CD8-positive, alpha-beta memory T cell (primary cell): ENCODE measurements at regions not wholly inside any gene's neighbourhood (a gene's known extent, or its start where the extent isn't known, plus 50 kb on each side); places are given as distances from the start of the nearest gene placed in this dataset.
A peak's percentile ranks its signal among the peaks of the same experiment; 100 is the strongest.

Experiments
- CTCF ChIA-PET: fragments of 350-600 bp; sonication (Branson Sonifier 250); formaldehyde crosslinking; loops from one replicate; lab custom pipeline; 2021; ENCODE audit warnings: antibody characterized with exemption; lab: Charles Lee
- POLR2A ChIA-PET: fragments of 350-600 bp; sonication (Branson Sonifier 250); formaldehyde crosslinking; loops from one replicate; lab custom pipeline; 2021; ENCODE audit warnings: antibody characterized with exemption; lab: Charles Lee
- DNase-seq, 5 donors: peaks; one replicate each; pipeline versions ENCODE4 v3.0.0 to v3.0.0-alpha.2; 2020 to 2022; ENCODE audit warnings: mixed read lengths in 1 of 5
- H3K27ac ChIP-seq: one replicate; pipeline ENCODE4 v1.7.0; 2013; ENCODE audit warnings: low read depth, mild to moderate bottlenecking, low read length, moderate library complexity
- H3K27me3 ChIP-seq: 2 replicates; pipeline ENCODE4 v1.7.0; 2013; ENCODE audit warnings: low read length, mild to moderate bottlenecking; ENCODE audit not compliant: insufficient read depth, poor library complexity, severe bottlenecking
- H3K36me3 ChIP-seq: 2 replicates; pipeline ENCODE4 v1.7.0; 2013; ENCODE audit warnings: mild to moderate bottlenecking, low read length, moderate library complexity; ENCODE audit not compliant: insufficient read depth
- H3K4me1 ChIP-seq: 2 replicates; pipeline ENCODE4 v1.7.0; 2013; ENCODE audit warnings: mild to moderate bottlenecking, low read length, moderate library complexity; ENCODE audit not compliant: insufficient read depth
- H3K4me3 ChIP-seq: 2 replicates; pipeline ENCODE4 v1.7.0; 2013; ENCODE audit warnings: mild to moderate bottlenecking, low read length
- H3K9me3 ChIP-seq: 2 replicates; pipeline ENCODE4 v1.7.0; 2013; ENCODE audit warnings: mild to moderate bottlenecking, low read length
- H3K27ac Mint-ChIP-seq, 8 donors: one replicate each; pipeline ENCODE4 v1.8.0; 2020 to 2021; ENCODE audit warnings: mixed read lengths in 8 of 8, mild to moderate bottlenecking in 6 of 8, inconsistent platforms in 3 of 8, moderate library complexity in 3 of 8
- H3K27me3 Mint-ChIP-seq, 2 donors: one replicate each; pipeline ENCODE4 v1.8.0; 2020 to 2021; ENCODE audit warnings: mixed read lengths in 2 of 2, mild to moderate bottlenecking in 1 of 2, moderate library complexity in 1 of 2
- H3K36me3 Mint-ChIP-seq, 3 donors: one replicate each; pipeline ENCODE4 v1.8.0; 2020 to 2021; ENCODE audit warnings: mixed read lengths in 3 of 3, inconsistent platforms in 1 of 3, mild to moderate bottlenecking in 1 of 3
- H3K4me1 Mint-ChIP-seq, 3 donors: one replicate each; pipeline ENCODE4 v1.8.0; 2020 to 2021; ENCODE audit warnings: mixed read lengths in 3 of 3, inconsistent platforms in 1 of 3, mild to moderate bottlenecking in 1 of 3
- H3K4me3 Mint-ChIP-seq, 7 donors: one replicate each; pipeline ENCODE4 v1.8.0; 2020 to 2021; ENCODE audit warnings: mixed read lengths in 7 of 7, mild to moderate bottlenecking in 6 of 7, moderate library complexity in 4 of 7, inconsistent platforms in 2 of 7
- H3K9me3 Mint-ChIP-seq, 5 donors: one replicate each; pipeline ENCODE4 v1.8.0; 2020 to 2022; ENCODE audit warnings: mixed read lengths in 5 of 5, mild to moderate bottlenecking in 3 of 5, moderate library complexity in 2 of 5, inconsistent platforms in 1 of 5

- Histone ChIP-seq H3K4me3 (no peak overlapping the region), H3K27me3 (no peaks in the 10 kb centered on the region), H3K9me3 (no peaks in the 10 kb centered on the region), H3K27ac (no peak overlapping the region), H3K36me3 (no peaks in the 10 kb centered on the region), H3K4me1 (no peaks in the 10 kb centered on the region)
- DNase-seq, result no peak
- Mint-ChIP-seq H3K4me3 (no peak overlapping the region), H3K27ac (no peak overlapping the region), H3K36me3 (no peaks in the 10 kb centered on the region), H3K9me3 (peaks cover 3 to 17% (median 7%) of the 10 kb centered on the region in 5 donors), H3K27me3 (no peaks in the 10 kb centered on the region), H3K4me1 (no peaks in the 10 kb centered on the region)
- ChIA-PET CTCF (no interaction called here), POLR2A (no interaction called here)
Measured at GRCh38 chr9:28215536-28216299, 642.4 kb upstream of the C9orf72 start.

GRCh38 chr9:28232686-28233085 lies 659.4 kb upstream of the C9orf72 start:
- H3K27ac Mint-ChIP-seq, result no peak overlapping the region
- Histone ChIP-seq H3K36me3 (no peaks in the 10 kb centered on the region), H3K4me3 (no peak overlapping the region), H3K9me3 (no peaks in the 10 kb centered on the region), H3K4me1 (no peaks in the 10 kb centered on the region), H3K27me3 (no peaks in the 10 kb centered on the region), H3K27ac (no peak overlapping the region)
- H3K27me3 Mint-ChIP-seq, result no peaks in the 10 kb centered on the region
- peaks cover 7 to 16% (median 8%) of the 10 kb centered on the region in 5 donors for H3K9me3 Mint-ChIP-seq
- CTCF ChIA-PET, result no interaction called here
- no peak for DNase-seq
- POLR2A ChIA-PET, result no interaction called here
- H3K4me1 Mint-ChIP-seq, result no peaks in the 10 kb centered on the region
- no peak overlapping the region for H3K4me3 Mint-ChIP-seq
- H3K36me3 Mint-ChIP-seq, result no peaks in the 10 kb centered on the region

- ChIA-PET CTCF (no interaction called here), POLR2A (no interaction called here)
- no peaks in the 10 kb centered on the region for H3K4me1 Mint-ChIP-seq
- no peak overlapping the region for H3K27ac Mint-ChIP-seq
- no peaks in the 10 kb centered on the region for H3K27me3 Mint-ChIP-seq
- no peaks in the 10 kb centered on the region for H3K36me3 Mint-ChIP-seq
- no peaks in the 10 kb centered on the region for H3K9me3 ChIP-seq
- H3K27me3 ChIP-seq, result no peaks in the 10 kb centered on the region
- H3K4me3 Mint-ChIP-seq, result no peak overlapping the region
- H3K27ac ChIP-seq, result no peak overlapping the region
- no peaks in the 10 kb centered on the region for H3K36me3 ChIP-seq
- H3K9me3 Mint-ChIP-seq, result peaks cover 7 to 23% (median 12%) of the 10 kb centered on the region in 5 donors
- no peaks in the 10 kb centered on the region for H3K4me1 ChIP-seq
- DNase-seq, result no peak
- no peak overlapping the region for H3K4me3 ChIP-seq
Measured at GRCh38 chr9:28234133-28234893, 661.0 kb upstream of the C9orf72 start.

DNA sequence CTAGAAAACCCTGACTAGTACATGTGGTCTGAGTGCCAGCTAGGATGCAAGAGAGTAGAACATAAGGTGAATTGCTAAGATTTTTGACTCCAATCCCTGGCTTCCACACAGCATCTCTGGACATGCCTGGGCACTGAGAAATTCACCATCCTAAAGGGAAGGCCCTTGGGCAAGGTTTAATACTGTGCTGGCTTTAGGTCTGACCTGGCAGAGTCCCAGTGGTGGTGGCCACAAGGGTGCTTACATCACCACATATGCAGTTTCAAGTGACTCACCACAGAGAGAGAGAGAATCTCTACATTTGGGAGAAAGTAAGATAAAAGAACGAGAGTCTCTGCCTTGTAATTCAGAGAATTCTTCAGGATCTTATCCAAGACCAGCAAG lies 661.6 kb upstream of the C9orf72 start:
- Mint-ChIP-seq H3K4me1 (no peaks in the 10 kb centered on the region), H3K27me3 (no peaks in the 10 kb centered on the region), H3K4me3 (no peak overlapping the region), H3K27ac (no peak overlapping the region), H3K9me3 (peaks cover 7 to 28% (median 13%) of the 10 kb centered on the region in 5 donors), H3K36me3 (no peaks in the 10 kb centered on the region)
- CTCF ChIA-PET, result no interaction called here
- no peak for DNase-seq
- Histone ChIP-seq H3K27me3 (no peaks in the 10 kb centered on the region), H3K27ac (no peak overlapping the region), H3K9me3 (no peaks in the 10 kb centered on the region), H3K4me1 (no peaks in the 10 kb centered on the region), H3K4me3 (no peak overlapping the region), H3K36me3 (no peaks in the 10 kb centered on the region)
- POLR2A ChIA-PET, result no interaction called here

DNA sequence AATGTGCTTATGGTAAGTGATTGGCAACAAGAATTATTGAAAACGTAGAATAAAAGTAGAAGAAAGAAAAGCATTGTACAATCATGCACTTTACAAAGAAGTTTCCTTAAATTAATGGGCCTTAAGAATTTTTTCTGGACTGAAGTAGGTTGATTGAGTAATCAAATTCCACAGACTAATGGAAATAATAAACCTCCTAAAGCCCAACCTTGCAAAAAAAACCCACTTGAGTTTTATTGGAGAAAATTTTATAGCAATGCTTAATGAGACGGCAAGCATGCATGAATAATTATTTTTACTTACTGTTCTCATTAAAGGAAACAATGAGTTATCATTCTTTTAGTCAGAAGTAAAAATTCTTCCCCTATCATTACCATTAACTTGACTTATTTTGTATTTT lies 676.1 kb upstream of the C9orf72 start:
- Mint-ChIP-seq H3K4me1 (no peaks in the 10 kb centered on the region), H3K9me3 (peaks cover 0 to 10% (median 5%) of the 10 kb centered on the region in 5 donors), H3K36me3 (no peaks in the 10 kb centered on the region), H3K27ac (no peak overlapping the region), H3K4me3 (no peak overlapping the region), H3K27me3 (no peaks in the 10 kb centered on the region)
- Histone ChIP-seq H3K36me3 (no peaks in the 10 kb centered on the region), H3K9me3 (no peaks in the 10 kb centered on the region), H3K4me3 (no peak overlapping the region), H3K27me3 (no peaks in the 10 kb centered on the region), H3K27ac (no peak overlapping the region), H3K4me1 (no peaks in the 10 kb centered on the region)
- CTCF ChIA-PET, result no interaction called here
- POLR2A ChIA-PET, result no interaction called here
- DNase-seq, result no peak

DNA sequence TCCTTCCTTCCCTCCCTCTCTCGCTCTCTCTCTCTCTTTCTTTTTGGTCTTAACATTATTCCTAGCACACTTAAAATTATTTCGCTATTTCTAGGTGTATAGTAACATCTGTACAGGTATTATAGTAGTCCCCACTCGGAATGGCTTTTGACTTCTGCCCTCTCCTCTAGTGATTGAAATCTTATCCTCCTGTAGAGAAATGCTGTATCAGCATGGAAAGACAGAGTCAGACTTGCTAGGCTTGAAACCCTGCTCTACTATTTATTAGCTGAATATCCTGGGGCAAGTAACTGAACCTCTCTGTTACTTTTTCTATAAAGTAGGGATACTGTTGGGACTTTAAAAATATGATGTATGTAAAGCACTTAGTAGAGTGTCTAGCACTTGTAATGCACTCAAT lies 681.9 kb upstream of the C9orf72 start:
- no peak for DNase-seq
- Histone ChIP-seq H3K4me3 (no peak overlapping the region), H3K9me3 (no peaks in the 10 kb centered on the region), H3K27ac (no peak overlapping the region), H3K36me3 (no peaks in the 10 kb centered on the region), H3K27me3 (no peaks in the 10 kb centered on the region), H3K4me1 (no peaks in the 10 kb centered on the region)
- Mint-ChIP-seq H3K9me3 (peaks cover 0 to 9% (median 2%) of the 10 kb centered on the region in 5 donors), H3K27ac (no peak overlapping the region), H3K27me3 (no peaks in the 10 kb centered on the region), H3K36me3 (no peaks in the 10 kb centered on the region), H3K4me1 (no peaks in the 10 kb centered on the region), H3K4me3 (no peak overlapping the region)
- ChIA-PET CTCF (no interaction called here), POLR2A (no interaction called here)

DNA sequence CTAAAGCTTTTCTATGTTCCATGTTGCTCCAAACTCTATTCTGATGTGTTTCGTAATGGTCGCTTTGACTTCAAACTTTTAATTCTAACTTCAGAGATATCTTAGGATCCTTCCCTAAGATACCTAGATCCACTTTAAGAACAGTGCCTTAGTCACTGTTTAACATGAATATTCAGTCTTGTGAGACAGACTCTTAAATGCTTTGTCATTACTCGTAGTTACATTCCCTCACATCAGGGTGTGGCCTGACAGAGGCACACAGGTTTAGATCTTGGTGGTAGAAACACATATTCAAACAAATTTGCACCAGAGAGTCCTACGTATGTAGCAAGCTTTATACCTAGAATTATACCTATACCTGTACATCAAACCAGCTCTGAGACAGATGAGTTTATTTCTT lies 687.0 kb upstream of the C9orf72 start:
- H3K27ac Mint-ChIP-seq, result peak overlapping the region in 1 of 8 donors; percentile 41
- H3K9me3 Mint-ChIP-seq, result peaks cover 0 to 9% (median 2%) of the 10 kb centered on the region in 5 donors
- Histone ChIP-seq H3K4me3 (no peak overlapping the region), H3K36me3 (no peaks in the 10 kb centered on the region), H3K9me3 (no peaks in the 10 kb centered on the region), H3K27me3 (no peaks in the 10 kb centered on the region), H3K27ac (no peak overlapping the region), H3K4me1 (no peaks in the 10 kb centered on the region)
- no peaks in the 10 kb centered on the region for H3K27me3 Mint-ChIP-seq
- H3K4me3 Mint-ChIP-seq, result no peak overlapping the region
- POLR2A ChIA-PET, result no interaction called here
- no peaks in the 10 kb centered on the region for H3K4me1 Mint-ChIP-seq
- no peak for DNase-seq
- H3K36me3 Mint-ChIP-seq, result no peaks in the 10 kb centered on the region
- CTCF ChIA-PET, result no interaction called here

DNA sequence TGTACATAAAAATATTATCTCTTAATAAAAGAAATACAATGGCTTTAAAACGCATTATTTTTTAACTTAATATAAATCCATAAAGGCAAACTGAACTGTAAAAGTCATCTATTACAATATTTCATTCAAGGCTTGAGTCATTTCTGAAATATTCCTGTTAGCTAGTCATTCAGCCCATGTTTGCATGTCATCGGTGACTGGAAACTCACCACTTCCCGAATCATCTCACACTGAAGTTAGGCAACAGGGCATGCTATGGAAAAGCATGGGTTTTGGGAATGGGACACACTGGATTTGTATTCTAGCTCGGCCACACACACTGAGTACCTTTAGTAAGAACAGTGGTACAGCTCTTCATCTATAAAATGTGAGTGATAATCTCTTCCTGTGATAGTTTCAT lies 691.1 kb upstream of the C9orf72 start:
- H3K36me3 Mint-ChIP-seq, result no peaks in the 10 kb centered on the region
- Histone ChIP-seq H3K36me3 (no peaks in the 10 kb centered on the region), H3K4me3 (no peak overlapping the region), H3K9me3 (no peaks in the 10 kb centered on the region), H3K27me3 (no peaks in the 10 kb centered on the region), H3K27ac (no peak overlapping the region), H3K4me1 (no peaks in the 10 kb centered on the region)
- no peak overlapping the region for H3K4me3 Mint-ChIP-seq
- H3K9me3 Mint-ChIP-seq, result peaks cover 0 to 11% (median 2%) of the 10 kb centered on the region in 5 donors
- H3K4me1 Mint-ChIP-seq, result no peaks in the 10 kb centered on the region
- ChIA-PET POLR2A (no interaction called here), CTCF (no interaction called here)
- H3K27me3 Mint-ChIP-seq, result no peaks in the 10 kb centered on the region
- no peak for DNase-seq
- H3K27ac Mint-ChIP-seq, result no peak overlapping the region
